ENCODE measurements at regions not wholly inside any gene's neighbourhood (a gene's known extent, or its start where the extent isn't known, plus 50 kb on each side); places are given as distances from the start of the nearest gene placed in this dataset.
"Not testable (repeated sequence)": the region's sequence is repeated elsewhere in the genome, so short reads cannot be mapped to it uniquely, and the experiment has no call there.

DNA sequence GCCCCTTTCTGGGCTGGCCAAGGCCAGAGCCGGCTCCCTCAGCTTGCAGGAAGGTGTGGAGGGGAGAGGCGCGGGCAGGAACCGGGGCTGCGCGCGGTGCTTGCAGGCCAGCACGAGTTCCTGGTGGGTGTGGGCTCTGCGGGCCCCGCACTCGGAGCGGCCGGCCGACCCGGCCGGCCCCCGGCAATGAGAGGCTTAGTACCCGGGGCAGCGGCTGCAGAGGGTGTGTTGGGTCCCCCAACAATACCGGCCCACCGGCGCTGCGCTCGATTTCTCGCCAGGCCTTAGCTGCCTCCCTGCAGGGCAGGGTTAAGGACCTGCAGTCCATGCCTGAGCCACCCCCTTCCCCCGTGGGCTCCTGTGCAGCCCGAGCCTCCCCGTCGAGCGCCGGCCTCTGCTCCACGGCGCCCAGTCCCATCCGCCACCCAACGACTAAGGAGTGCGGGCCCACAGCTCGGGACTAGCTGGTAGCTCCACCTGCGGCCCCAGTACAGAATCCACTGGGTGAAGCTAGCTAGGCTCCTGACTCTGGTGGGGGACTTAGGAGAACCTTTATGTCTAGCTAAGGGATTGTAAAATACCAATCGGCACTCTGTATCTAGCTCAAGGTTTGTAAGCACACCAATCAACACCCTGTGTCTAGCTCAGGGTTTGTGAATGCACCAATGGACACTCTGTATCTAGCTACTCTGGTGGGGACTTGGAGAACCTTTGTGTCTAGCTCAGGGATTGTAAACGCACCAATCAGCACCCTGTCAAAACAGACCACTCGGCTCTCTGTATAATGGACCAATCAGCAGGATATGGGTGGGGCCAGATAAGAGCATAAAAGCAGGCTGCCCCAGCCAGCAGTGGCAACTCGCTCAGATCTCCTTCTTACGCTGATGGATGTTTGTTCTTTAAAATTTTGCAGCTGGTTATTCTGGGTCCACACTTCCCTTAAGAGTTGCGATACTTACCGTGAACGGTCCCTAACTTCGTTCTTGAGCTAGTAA lies 167.4 kb upstream of the RREB1 start:
- DNase-seq (ENCODE audit: low read depth in 2 of 2) = no peak

DNA sequence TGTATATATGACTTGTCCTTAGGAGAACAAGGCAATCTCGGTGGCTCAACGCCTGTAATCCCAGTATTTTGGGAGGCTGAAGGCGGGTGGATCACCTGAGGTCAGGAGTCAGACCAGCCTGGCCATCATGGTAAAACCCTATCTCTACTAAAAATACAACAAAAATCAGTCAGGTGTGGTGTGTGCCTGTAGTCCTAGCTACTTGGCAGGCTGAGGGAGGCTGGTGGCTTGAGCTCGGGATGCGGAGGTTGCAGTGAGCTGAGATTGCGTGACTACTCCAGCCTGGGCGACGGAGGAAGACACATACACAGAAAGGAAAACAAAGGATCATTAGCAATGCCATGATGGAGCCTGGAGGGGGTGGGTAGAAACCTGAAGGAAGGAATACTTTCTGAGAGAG lies 166.6 kb upstream of the RREB1 start:
- no peak for DNase-seq (ENCODE audit: low read depth in 2 of 2)

DNA sequence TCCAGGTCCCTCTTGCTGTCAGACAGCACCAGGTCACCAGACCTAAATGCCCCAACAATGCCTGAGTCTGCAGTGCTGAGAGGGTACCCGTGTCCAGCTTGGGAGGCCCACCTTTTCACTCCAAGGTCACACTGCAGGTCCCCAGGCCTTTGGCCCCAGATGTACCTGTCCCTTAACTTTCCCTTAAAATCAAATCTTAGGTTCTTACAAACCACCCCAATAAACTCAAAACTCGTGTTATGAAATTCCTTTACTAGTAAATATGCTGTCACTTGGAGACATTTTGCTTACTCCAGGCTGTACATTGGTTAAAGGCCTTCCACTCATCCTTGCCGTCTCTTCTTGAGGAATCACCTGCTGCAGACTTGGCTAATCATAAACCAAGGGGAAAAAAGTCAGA lies 165.7 kb upstream of the RREB1 start:
- no peak for DNase-seq (ENCODE audit: low read depth in 2 of 2)

DNA sequence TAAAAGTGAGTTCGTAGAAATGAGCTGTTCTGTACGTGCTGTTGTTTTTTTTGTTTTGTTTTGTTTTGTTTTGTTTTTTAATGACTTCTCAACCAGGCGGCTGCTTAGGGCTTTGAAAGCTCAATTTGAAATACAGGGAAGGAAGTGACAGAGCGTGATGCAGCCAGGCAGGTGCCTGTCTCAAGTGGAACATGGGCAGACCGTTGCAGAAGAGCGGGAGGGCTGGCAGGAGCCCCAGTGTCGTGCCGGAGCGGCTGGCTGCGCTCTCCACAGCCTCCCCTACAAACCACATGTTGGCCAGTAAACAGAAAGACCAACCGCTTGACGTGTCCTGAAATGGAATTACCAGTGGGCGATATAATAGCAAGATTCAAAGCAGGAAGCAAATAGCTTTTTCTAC lies 164.9 kb upstream of the RREB1 start:
- peak; percentile 6 to 25 for DNase-seq (ENCODE audit: low read depth in 2 of 2)

DNA sequence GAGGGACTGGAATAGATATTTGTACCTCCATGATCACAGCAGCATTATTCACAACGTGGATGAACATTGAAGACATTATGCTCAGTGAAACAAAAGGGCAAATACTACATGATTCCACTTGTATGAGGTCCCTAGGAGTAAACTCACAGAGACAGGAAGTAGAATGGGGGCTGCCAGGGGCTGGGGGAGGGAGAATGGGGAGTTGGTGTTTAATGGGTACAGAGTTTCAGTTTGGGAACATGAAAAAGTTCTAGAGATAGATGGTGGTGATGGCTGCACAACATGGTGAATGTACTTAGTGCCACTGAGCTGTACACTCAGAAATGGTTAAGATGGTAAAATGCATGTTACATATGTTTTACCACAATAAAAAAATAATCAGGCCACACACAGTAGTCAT lies 164.3 kb upstream of the RREB1 start:
- DNase-seq (ENCODE audit: low read depth in 2 of 2) = no peak

DNA sequence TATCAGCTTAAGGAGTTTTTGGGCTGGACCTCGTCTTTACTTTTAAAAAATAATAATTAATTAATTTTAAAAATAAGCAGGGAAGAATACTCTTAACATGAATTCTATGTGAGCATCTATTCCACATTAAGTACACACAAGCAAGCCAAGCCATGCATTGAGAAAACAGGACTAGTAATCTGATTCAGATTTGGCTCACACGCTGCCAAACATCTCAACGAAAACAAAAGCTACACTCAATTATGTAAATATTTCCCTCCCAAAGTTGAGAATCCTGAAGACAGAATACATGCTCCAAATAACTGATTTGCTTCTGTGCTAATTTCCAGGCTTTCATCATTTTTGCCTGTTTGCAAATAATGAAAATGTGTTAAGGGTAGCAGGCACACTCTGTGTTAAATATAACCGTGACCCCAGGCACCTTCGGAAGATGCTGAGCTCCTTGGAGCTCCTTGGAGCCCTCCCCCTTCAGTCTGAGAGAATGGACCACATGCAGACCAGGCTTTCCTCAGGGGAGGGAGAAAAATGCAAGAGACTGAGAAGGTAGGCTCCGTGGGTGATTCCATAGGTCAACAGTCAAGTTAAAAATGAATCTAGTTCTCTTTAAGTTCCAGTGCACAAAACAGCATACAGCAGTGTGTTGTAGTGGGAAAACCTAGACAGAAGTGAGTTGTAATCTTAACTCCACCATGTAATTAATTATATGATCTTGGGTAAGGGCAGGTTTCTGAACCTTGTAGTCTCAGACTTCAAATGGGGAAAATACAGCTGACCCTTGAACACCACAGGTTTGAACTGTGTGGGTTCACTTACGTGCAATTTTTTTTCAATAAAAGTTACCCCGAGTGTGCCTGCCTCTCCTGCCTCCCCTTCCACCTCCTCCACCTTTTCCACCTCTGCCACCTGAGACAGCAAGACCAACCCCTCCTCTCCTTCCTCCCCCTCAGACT lies 161.3 kb upstream of the RREB1 start:
- no peak for DNase-seq (ENCODE audit: low read depth in 2 of 2)

DNA sequence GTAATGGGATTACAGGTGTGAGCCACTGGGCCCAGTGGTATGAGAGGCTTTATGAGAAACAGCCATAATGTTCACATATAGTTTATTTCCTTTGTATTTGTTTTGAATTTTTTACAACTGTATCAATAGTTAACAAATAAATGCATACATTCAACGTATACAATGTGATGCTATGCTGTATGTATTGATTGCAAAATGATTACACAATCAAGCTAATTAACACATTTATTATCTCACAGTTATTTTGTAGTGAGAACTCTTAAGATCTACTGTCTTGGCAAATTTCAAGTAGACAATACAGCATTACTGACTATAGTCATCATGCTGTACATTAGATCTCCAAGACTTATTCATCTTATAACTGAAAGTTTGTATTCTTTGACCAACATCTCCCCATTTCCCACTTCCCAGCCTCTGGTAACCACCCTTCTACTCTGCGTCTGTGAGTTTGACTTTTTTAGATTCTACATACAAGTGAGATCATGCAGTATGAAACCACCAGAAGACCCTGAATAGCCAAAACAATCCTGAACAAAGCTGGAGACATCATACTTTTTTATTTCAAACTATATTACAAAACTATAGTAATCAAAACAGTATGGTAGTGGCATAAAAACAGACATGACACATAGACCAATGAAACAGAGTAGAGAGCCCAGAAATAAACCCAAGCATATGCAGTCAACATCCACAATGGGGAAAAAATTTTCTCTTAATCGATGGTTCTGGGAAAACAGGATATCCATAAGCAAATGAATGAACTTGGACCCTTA lies 157.2 kb upstream of the RREB1 start:
- DNase-seq (ENCODE audit: low read depth in 2 of 2) = no peak

DNA sequence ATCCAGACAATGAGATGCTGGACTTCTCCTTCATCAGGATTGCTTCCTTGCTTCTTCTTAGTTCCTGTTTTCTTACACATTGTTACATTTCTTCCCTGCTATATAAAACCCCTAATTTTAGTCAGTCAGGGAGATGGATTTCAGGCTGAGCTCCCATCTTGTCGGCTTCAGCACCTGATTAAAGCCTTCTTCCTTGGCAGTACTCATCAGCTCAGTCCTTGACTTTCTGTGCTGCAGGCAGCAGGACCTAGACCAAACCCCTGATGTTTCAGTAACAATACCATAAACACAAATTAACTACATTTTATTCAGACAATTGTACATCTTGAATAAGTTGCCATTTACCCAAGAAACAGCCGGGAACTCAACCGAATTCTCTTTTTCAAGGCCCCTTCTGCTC lies 156.4 kb upstream of the RREB1 start:
- no peak for DNase-seq (ENCODE audit: low read depth in 2 of 2)

DNA sequence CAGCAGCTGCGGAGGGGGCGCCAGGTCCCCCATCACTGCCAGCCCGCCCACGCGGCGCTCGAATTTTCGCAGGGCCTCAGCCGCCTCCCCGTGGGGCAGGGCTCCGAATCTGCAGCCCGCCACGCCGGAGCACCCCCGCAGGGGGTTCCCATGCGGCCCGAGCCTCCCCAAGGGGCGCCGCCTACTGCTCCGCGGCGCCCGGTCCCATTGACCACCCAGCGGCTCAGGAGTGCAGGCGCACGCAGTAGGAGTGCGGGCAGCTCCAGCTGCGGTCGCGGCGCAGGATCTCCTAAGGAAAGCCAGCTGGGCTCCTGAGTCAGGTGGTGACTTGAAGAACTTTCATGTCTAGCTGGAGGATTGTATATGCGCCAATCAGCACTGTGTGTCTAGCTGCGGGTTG lies 155.3 kb upstream of the RREB1 start:
- DNase-seq (ENCODE audit: low read depth in 2 of 2) = no peak

DNA sequence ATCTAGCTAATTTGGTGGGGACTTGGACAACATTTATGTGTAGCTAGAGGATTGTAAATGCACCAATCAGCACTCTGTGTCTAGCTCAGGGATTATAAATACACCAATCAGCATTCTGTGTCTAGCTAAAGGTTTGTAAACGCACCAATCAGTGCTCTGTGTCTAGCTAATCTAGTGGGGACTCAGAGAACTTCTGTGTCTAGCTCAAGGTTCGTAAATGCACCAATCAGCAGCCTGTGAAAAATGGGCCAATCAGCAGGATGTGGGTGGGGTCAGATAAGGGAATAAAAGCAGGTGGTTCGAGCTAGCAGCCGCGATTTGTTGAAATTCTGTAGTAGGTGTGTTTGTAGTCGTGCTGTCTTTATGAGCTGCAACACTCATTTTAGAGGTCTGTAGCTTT lies 154.8 kb upstream of the RREB1 start:
- not testable (repeated sequence) for DNase-seq (ENCODE audit: low read depth in 2 of 2)

DNA sequence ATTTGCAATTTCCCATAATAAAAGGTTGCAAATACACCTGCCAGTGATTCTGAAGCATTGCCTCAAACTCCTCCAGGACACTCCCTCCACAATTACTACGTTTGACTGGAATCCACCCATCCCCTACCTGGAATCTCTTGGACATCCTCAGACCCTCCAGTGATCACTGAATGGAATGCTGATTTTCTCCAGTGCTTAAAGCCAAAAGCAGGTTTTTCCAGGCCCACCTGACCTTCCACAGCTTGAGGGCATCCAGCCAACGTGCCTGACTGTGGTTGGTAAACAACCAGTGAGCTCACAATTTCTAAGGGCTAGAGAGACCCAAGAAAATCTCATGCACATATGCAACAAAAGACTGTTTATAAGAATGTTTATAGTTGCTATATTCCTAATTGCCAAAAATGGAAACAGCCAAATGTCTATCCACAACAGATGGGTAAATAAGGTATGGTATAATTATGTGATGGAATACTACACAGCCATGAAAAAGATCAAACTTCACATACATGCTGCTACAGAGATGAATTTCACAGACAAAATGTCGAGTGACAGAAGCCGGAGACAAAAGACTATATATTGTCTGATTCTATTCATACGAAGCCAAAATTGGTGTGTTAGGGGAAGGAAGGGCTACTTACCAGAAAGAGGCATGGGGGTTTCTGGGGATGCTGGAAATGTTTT lies 147.1 kb upstream of the RREB1 start:
- DNase-seq (ENCODE audit: low read depth in 2 of 2) = no peak

DNA sequence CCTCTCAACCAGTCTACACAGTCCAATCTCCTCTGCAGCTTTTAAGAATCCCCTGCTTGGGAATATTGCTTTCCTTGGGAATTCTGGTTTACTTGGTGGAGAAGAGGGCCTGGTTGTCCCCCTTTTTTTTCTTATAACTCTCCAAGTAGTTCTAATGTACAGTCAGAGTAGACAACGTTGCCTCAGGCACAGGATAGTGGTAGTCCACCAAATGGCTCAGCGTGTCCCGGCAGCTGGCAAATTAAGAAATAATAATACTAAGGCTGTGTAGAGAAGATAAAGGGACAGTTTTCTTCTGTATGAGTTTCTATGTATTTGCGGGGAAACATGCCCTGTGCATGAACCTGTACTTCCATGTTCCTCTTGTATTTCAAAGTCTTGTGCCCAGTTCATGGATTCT lies 145.7 kb upstream of the RREB1 start:
- no peak for DNase-seq (ENCODE audit: low read depth in 2 of 2)

DNA sequence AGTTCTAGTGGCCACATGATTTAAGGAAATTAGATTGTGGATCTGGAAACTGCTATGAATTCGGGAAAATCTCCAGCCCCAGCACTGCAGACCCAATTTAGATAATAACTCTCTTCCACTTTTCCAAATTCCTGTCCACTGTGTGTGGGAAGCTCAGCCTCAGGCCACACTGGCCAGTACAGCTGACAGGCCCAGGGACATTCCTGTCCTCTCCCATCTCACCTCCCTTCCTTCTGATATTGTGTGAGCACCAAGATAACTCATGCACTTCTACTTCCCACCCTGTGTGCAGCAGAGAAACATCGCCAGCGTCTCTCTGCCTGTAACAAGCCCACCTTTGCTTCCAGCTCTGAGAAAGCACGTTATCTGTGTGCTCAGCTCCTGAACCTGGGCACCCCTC lies 145.1 kb upstream of the RREB1 start:
- no peak for DNase-seq (ENCODE audit: low read depth in 2 of 2)

DNA sequence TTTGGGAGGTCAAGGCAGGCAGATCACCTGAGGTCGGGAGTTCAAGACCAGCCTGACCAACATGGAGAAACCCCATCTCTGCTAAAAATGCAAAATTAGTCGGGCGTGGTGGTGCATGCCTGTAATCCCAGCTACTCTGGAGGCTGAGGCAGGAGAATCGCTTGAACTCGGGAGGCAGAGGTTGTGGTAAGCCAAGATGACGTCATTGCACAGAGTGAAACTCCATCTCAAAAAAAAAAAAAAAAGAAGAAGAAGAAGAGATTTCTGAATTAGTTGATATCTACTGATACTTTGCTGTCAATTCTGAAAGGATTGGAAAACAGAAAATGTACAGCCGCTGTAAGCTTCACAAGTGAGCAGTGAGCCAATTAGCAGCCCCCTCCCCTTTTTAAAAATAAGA lies 144.4 kb upstream of the RREB1 start:
- DNase-seq (ENCODE audit: low read depth in 2 of 2) = not testable (repeated sequence)

DNA sequence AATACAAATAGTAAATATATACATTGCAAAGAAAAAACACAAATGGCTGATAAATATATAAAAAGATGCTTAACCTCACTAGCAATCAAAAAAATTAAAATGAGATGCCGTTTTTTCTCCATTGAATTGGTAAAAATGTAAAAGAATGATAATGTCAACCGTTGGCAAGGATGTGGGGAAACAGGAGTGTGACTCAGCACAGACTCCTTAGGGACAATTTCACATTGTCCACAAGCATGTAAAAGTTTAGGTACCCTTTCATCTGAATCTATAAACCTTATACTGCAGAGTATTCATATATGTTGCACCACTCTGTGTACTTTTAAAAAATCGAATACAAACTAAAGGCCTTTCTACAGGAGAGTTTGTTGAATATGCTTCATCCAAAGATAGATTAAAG lies 143.1 kb upstream of the RREB1 start:
- DNase-seq (ENCODE audit: low read depth in 2 of 2) = no peak

DNA sequence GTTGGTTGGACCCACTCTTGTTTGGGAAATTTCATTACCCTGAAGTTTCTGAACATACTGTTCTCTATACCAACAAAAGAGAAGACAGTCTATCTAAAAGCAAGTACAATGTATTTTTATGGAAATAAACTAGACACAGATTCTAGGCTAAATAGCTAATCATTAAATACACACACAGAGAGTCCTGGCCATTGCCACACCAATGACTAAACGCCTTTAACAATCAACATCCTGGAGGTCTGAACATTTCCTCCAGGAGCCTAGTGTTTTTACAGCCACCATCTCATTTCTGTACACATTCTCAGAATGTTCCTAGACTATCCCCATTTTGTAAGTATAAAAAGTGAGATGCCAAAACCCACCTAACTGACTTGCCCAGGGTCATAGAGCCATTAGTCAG lies 141.6 kb upstream of the RREB1 start:
- no peak for DNase-seq (ENCODE audit: low read depth in 2 of 2)

DNA sequence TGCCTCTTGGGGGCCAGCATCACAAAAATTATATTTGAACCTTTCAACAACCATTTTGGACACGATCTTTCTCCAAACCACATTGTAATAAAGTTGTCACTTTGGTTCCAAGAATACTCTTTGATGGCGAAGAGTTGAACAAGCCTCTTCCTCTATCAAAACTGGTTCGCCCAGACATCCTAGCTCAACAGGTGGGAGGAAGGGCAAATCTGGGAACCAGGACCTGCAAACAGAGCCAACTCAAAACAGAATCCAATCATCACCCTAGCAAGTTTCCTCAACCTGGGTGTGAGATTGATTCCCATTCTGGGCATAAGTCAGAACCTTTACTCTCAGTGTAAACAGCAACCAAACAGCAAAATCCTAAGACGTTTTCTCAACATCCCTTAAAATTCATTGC lies 141.2 kb upstream of the RREB1 start:
- DNase-seq (ENCODE audit: low read depth in 2 of 2) = no peak

DNA sequence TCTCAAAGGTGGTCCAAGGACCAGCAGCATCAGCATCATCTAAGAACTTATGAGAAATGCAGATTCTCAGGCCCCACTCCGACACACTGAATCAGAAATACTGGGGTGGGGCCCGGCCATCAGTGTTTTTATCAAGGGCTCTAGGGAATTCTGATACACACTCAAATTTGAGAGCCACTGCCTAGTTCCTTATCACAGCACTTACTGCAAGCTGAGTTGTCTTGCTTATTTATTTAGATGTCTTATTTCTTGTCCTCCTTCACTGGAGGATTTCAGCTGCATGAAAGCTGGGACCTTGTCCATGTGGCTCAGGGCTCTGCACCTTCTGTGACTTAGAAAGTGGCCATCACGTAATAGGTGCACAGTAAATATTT lies 139.4 kb upstream of the RREB1 start:
- DNase-seq (ENCODE audit: low read depth in 2 of 2) = no peak

DNA sequence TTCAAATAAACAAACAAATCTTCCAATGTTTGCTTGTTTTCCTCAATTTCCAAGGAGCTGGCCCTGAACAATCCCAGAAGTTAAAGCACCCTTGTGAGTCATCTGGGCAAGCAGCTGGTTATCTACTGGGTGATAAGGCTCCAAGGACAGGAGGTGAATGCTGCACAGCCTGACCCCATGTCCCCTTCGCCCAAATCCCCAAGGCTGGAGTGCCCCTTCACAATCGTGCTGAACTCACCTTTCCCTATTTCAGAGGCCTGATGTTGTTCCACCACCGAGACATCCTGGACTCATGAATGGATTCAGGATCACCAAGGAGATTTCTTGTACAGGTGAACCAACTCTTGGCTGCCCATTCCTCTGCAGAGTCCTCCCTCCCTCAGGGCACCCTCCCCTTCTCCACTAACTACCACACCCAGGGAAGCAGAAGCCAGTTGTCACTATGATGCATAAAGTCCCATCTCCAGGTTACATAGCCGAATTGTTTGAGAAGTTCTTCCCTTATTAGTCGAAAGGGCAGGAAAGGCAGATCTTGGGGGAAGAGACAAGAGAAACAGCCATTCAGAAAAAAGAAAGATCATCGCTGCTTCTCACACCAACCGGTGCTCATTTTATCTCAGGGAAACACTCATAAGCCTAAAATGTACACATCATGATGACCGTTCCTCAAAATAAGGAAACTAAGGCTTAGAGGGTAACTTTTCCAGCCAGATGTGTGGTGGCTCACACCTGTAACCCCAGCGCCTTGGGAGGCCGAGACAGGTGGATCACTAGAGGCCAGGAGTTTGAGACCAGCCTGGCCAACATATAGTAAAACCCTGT lies 138.8 kb upstream of the RREB1 start:
- DNase-seq (ENCODE audit: low read depth in 2 of 2) = no peak

DNA sequence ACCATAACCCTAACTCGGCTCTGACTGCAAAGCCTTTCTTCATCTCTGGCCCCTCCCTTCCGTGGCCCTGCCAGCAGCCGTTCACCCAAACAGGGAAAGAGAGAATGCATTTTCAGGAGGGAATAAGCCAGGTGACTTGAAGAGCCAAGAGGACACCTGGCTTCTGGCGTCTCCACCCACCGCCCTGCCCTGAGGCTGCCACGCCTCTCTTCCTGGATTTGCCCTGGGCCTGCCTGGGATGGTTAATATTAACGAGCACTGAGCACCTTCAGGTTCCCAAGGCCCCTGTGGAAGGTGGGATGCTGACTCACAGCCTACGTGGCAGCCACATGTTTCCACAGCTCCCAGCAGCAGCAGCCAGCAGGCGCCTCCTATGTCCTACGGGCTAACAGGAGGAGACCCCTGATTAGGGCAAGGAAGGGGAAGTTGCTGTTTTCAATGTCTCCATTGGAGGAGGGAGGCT lies 138.0 kb upstream of the RREB1 start:
- no peak for DNase-seq (ENCODE audit: low read depth in 2 of 2)

All from dermis microvascular lymphatic vessel endothelial cell (primary cell).